ENCODE measurements at regions not wholly inside any gene's neighbourhood (a gene's known extent, or its start where the extent isn't known, plus 50 kb on each side); places are given as distances from the start of the nearest gene placed in this dataset.

- no peak for TF ChIP-seq CTCF (IDR thresholded peaks at IDR 0.05 in 8 of 11, conservative IDR thresholded peaks at IDR 0.05 in 3 of 11)
- no peak for TF ChIP-seq POLR2A (IDR thresholded peaks at IDR 0.05)
These were observed 1006.7 kb upstream of the GOT2 start for GRCh38 chr16:59740858-59741257.
